NCI-H2196 treated with DMSO at 0.1 percent for 48 hours (cell line): ENCODE measurements at regions not wholly inside any gene's neighbourhood (a gene's known extent, or its start where the extent isn't known, plus 50 kb on each side); places are given as distances from the start of the nearest gene placed in this dataset.

Source experiments
- DNase-seq: peaks from one replicate; lab custom pipeline; 2025; ENCODE audit not compliant: unreplicated experiment; lab: John Stamatoyannopoulos, UW

DNA sequence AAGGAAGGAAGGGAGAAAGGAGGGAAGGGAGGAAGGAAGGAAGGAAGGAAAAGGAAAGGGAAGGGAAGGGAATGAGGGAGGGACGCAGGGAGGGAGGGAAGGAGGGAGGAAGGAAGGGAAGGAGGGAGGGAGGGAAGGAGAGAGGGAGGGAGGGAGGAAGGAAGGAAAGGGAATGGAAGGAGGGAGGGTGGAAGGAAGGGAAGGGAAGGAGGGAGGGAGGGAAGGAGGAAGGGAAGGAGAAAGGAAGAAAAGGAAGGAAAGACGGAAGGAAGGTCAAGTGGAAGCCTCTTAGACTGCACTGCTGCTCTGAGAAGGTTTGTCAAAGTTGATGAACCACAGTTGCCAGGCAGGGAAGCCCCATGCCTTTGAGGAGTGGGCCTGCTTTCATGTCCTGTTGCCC, 324.3 kb upstream of the ZFP64 start:
- no peak for DNase-seq

- DNase-seq = no peak
Observed at GRCh38 chr20:52500157-52500556, 308.6 kb upstream of the ZFP64 start.

GRCh38 chr20:52497731-52498130, 306.2 kb upstream of the ZFP64 start:
- no peak for DNase-seq

- DNase-seq = no peak
Observed at GRCh38 chr20:52496191-52496590, 304.6 kb upstream of the ZFP64 start.

GRCh38 chr20:52494244-52494643, 302.7 kb upstream of the ZFP64 start:
- no peak for DNase-seq

GRCh38 chr20:52493171-52493721, 301.7 kb upstream of the ZFP64 start:
- no peak for DNase-seq

DNA sequence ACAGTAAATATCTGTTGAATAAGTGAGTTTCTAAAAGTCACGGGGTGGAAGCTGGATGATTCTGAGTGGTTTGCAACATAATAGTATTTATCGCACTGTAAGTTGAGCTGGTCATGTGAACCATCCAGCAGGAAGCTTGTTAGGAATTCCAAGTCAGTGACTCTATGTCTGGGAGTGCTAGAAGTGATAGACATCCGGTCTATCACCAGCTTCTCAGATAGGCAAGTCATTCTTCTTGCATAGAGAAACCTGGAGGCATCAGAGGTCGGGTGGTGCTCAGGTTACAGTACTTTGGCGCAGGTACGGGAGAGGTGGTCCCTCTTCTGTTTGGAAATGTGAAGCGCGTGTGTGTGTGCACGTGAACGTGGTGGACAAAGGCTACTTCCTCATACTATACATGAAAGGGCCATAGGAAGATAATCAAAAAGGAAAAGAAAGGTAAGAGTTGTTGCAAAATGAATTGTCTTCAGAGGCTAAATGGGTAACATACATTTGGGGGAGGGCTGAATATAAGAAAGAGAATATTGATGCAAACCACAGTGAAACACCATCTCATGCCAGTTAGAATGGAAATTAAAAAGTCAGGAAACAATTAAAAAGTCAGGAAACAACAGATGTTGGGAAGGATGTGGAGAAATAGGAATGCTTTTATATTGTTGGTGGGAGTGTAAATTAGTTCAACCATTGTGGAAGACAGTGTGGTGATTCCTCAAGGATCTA, 299.3 kb upstream of the ZFP64 start:
- DNase-seq = no peak

DNA sequence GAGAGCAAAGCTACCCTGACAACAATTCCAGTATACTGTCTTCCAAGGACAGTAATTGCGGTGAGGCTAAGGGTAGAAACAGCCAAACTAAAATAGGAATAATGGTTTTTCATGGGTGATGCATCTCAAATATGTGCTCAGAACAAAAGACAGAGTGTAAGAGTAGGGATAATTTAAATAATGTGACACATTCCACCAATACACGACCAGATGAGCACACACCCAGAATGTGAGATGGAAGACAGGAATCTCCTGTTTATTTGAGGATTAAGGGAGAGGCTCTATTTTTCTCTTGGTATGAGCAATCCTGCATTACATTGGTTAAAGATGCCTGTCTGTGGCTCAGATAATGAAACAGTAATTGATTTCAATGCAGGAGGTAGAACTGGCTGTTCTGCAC, 292.9 kb upstream of the ZFP64 start:
- DNase-seq = no peak

DNA sequence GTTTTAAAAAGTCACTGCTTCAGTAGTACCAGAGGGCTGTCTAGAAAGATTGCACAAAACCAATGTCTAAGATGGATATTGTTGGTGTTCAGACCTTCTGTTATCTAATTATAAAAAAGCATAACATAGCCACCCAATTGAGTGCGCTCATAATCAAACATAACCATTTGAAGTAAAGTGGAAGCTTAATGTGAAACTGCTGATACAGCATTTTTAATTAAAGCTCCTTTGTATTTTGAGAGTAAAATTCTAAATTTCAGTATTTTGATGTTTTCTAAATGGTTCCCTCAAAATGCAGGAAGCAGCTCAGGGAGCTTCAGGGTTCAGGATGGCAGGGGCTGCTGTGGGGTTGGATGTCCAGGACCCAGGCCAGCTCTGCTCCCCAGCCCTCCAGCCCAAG, 291.8 kb upstream of the ZFP64 start:
- no peak for DNase-seq

GRCh38 chr20:52482044-52482443, 290.5 kb upstream of the ZFP64 start:
- no peak for DNase-seq

- DNase-seq = no peak
Observed at GRCh38 chr20:52481443-52481842, 289.9 kb upstream of the ZFP64 start.

- DNase-seq = no peak
Observed at GRCh38 chr20:52476074-52476750, 284.6 kb upstream of the ZFP64 start.

GRCh38 chr20:52473186-52473585, 281.6 kb upstream of the ZFP64 start:
- no peak for DNase-seq

DNA sequence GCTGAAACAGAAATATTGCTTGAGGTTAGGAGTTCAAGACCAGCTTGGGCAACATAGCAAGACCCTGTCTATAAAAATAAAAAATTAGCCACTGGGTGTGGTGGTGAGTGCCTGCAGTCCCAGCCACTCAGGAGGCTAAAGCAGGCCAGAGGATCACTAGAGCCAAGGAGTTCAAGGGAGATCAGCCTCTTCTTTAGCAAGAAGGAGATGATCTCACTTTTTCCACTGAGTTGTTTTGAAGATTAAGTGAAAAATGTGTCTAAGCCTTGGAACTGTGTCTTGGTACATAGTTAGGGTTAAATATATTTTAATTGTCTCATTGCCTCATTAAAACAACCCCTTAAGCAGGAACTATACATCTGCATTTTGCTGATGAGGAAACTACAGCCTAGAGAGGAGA, 279.0 kb upstream of the ZFP64 start:
- no peak for DNase-seq

DNA sequence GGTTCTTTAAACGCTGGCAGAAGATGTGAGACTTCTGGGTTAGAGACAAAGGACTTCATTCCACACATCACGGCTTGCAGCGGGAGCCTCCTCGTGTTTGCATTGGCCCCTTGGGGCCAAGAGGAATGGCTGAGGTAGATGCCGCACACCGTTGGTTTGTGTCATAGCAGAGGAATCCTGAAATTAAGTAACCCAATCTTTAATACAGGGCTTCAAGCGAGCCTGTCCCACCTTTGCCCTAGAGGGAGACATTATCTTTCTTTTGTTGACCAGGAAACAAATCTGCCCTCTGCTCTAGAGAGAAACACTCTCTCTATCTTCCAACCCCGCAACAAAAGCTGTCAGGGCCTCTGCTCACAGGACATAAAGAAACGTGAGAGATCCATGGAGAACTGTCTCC, 277.5 kb upstream of the ZFP64 start:
- DNase-seq = no peak

GRCh38 chr20:52465991-52466390, 274.4 kb upstream of the ZFP64 start:
- no peak for DNase-seq

DNA sequence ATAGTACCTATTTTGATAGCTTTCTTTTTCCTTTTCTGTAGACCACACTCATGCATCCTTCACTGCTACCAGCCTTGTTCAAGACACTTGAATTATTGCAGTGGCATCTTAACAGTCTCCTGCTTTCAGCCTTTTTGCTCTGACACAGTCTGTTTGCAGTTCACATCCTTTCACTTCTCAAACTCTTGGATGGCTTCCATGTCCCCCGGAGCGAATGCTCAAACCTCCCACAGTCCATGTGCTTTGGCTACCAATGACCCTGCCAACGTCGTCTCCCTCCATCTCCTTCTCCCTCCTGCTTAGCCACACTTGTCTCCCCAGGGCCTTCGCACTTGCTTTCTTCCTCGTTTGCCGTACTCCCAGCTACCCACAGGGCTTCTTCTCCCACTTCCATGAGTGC, 270.0 kb upstream of the ZFP64 start:
- DNase-seq = no peak

- no peak for DNase-seq
Observed at GRCh38 chr20:52459150-52459549, 267.6 kb upstream of the ZFP64 start.

GRCh38 chr20:52457826-52458225, 266.2 kb upstream of the ZFP64 start:
- no peak for DNase-seq

DNA sequence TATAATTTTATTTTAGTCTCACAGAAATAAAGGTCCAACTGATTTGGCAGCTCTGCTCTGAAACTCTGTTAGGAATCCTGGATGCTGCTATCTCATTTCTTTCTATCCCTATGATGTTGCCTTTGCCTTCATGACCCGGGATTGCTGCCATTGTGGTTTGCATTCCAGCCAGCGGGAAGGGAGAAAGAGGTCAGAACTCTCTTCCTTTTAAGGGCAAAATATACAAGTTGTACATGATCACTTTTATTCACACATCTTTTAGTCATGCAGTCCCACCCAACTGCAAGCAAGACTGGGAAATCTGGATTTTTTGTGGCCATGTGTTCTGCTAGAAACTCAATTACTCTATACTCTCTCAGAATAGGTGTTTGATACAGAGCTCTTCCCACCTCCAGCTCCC, 263.1 kb upstream of the ZFP64 start:
- DNase-seq = no peak

GRCh38 chr20:52448513-52449232, 257.1 kb upstream of the ZFP64 start:
- DNase-seq = no peak

GRCh38 chr20:52447225-52447551, 255.6 kb upstream of the ZFP64 start:
- DNase-seq = no peak
